GM18951 (cell line): ENCODE measurements at regions not wholly inside any gene's neighbourhood (a gene's known extent, or its start where the extent isn't known, plus 50 kb on each side); places are given as distances from the start of the nearest gene placed in this dataset.

Source experiments
- POLR2A ChIP-seq: IDR thresholded peaks from 4 replicates; pipeline ENCODE4 v1.6.1; 2011; ENCODE audit warnings: mild to moderate bottlenecking; ENCODE audit not compliant: insufficient read length, insufficient read depth; ENCODE audit errors: extremely low read depth
- in situ Hi-C: fragments of 300-500 bp; cut with MboI; formaldehyde crosslinking; loops from one replicate; pipeline ENCODE4 v1.12.0; 2022; ENCODE audit warnings: low sequenced_read_pairs, mixed read lengths, inconsistent platforms; ENCODE audit not compliant: unreplicated experiment

- TF ChIP-seq POLR2A = no peak
- in situ Hi-C loops = no loop called here
These were observed 710.3 kb downstream of the KCNA4 start for GRCh38 chr11:29306527-29306926.

- in situ Hi-C loops = no loop called here
- no peak for TF ChIP-seq POLR2A
These were observed 711.2 kb downstream of the KCNA4 start for GRCh38 chr11:29305456-29306232.

- in situ Hi-C loops = no loop called here
These were observed 716.4 kb downstream of the KCNA4 start for GRCh38 chr11:29300420-29300819.

GRCh38 chr11:29296680-29297079 lies 720.1 kb downstream of the KCNA4 start:
- TF ChIP-seq POLR2A = no peak
- in situ Hi-C loops = no loop called here

More at GRCh38 chr11:29300420-29300819, 716.4 kb downstream of the KCNA4 start:
- TF ChIP-seq POLR2A = no peak

GRCh38 chr11:29293825-29294224 lies 723.0 kb downstream of the KCNA4 start:
- in situ Hi-C loops = no loop called here
- TF ChIP-seq POLR2A = no peak

- no peak for TF ChIP-seq POLR2A
- in situ Hi-C loops = no loop called here
These were observed 734.7 kb downstream of the KCNA4 start for GRCh38 chr11:29282088-29282487.

- in situ Hi-C loops = no loop called here
- TF ChIP-seq POLR2A = no peak
These were observed 735.5 kb downstream of the KCNA4 start for GRCh38 chr11:29281271-29281777.

GRCh38 chr11:29280452-29280851 lies 736.4 kb downstream of the KCNA4 start:
- in situ Hi-C loops = no loop called here
- TF ChIP-seq POLR2A = no peak

- TF ChIP-seq POLR2A = no peak
- in situ Hi-C loops = no loop called here
These were observed 737.1 kb downstream of the KCNA4 start for GRCh38 chr11:29279716-29280115.

- no peak for TF ChIP-seq POLR2A
- in situ Hi-C loops = no loop called here
These were observed 744.7 kb downstream of the KCNA4 start for GRCh38 chr11:29272019-29272654.

GRCh38 chr11:29271616-29272015 lies 745.2 kb downstream of the KCNA4 start:
- TF ChIP-seq POLR2A = no peak
- in situ Hi-C loops = no loop called here

GRCh38 chr11:29268733-29269132 lies 748.1 kb downstream of the KCNA4 start:
- TF ChIP-seq POLR2A = no peak
- in situ Hi-C loops = no loop called here

- in situ Hi-C loops = no loop called here
- no peak for TF ChIP-seq POLR2A
These were observed 751.0 kb downstream of the KCNA4 start for GRCh38 chr11:29265792-29266191.

- in situ Hi-C loops = no loop called here
- no peak for TF ChIP-seq POLR2A
These were observed 751.4 kb downstream of the KCNA4 start for GRCh38 chr11:29265381-29265780.
